ENCODE measurements at regions not wholly inside any gene's neighbourhood (a gene's known extent, or its start where the extent isn't known, plus 50 kb on each side); places are given as distances from the start of the nearest gene placed in this dataset.

DNA sequence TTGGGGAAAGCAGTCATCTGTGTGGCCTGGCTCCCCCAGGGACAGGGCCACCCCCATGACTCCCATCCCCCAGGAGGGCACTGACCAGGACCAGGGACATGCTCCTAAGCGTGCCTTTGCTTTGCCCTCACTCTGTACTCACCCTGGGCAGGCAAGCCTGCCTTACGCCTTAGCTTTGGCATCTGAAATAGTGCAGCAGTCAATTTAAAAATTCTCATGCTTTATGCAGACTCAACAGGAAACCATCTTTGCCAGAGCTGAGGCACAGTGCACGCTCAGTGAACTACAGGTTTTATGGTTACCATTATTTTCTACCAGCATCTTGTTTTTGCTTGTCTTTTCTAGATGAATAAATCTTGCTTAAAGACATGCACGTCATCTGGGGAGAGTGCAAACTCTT lies 323.5 kb downstream of the IRX2 start:
- no peak for DNase-seq

DNA sequence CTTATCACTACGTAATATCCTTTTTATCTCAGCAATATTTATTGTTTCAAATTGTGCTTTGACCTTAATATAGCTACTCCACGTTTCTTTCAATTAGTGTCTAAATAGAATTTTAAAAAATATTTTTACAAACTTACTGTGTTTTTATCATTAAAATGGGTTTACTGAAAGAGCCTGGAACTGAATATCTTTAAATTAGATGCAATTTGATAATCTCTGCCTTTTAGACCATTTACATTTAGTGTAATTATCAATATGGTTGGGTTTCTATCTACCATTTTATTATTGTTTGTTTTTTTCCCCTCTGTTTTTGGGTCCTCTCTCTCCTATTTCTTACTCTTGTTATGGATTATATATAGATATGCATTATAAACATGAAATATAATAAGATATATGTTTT lies 327.8 kb downstream of the IRX2 start:
- no peak for DNase-seq

- DNase-seq, result no peak
Observed at GRCh38 chr5:2417301-2417700, 334.2 kb downstream of the IRX2 start.

DNA sequence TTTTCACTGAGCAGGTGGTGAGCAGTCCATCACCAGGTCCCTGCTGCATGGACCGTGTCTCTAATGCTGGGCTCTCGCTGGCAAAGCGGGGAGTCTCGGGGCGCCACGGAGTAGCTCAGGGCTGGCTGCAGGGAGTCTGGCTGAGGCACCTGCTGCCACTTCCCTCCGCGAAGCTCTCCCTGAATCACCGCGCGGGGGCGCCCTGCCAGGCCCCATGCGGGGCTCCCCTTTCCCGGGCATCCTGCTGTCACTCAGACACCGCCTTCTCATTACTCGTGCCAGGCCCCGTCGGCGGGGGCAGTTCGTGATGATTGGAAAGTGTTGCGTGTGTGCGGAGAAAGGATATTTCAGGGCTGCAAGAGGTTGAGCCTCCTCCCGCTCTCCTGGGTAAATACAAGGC lies 335.8 kb downstream of the IRX2 start:
- no peak for DNase-seq

DNA sequence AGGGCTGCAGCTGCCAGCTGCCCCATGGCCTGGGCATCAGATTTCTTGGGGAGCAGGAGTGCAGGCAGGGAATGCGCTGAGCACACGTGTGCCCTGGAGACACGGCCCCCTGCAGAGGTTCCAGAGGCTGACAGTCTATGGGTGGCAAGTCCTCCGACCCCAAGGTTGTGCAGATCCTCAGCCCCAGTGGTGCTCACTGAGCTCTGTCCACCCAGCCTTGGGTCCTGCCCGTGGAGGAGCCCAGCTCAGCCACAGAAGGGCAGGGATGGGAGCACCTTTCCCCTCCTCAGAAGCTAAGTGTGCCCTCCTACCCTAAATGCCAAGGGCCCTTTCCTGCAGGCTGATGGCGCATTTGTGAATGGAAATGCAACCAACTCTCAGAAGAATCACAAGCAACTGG lies 341.0 kb downstream of the IRX2 start:
- DNase-seq, result no peak

GRCh38 chr5:2403296-2403695 lies 348.2 kb downstream of the IRX2 start:
- no peak for DNase-seq

DNA sequence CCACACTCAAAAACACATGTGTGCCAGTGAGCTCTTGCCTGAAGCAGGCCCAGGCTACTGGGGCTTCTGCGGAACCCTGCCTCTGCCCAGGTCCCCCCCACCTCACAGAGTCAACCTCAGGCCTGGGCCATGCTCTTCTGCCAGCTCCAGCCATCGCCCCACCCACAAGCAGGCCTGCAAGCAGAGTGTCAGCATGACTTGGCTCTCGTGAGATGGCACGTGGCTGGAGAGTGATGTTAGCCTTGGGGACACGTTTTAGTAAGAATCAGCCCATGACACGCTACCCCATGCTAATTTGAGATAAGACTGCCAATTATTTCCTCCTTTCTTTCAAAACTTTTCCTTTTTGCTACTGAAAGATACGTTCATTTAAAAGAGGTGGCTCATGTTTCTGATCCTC lies 351.7 kb downstream of the IRX2 start:
- no peak for DNase-seq

- DNase-seq, result no peak
Observed at GRCh38 chr5:2399096-2399495, 352.4 kb downstream of the IRX2 start.

DNA sequence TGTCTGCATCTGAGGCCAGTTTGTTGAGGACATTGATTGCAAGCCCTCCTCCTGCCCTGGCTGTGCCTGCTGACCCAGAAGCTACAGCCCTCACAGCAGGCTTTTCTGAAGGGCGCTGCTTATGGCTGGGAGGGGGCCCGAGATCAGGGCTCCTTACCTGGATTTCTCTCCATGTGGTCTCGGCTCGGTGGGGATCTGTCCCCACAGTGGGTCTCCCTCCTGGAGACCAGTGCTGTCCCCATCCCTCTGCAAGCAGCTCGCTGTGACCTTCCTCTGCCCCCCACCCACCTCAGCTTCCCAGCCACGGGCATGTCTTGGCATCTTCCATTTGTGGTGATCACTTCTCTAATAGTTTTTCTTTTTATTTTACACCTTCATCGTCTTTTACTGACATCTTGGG lies 357.9 kb downstream of the IRX2 start:
- no peak for DNase-seq

GRCh38 chr5:2391566-2391965 lies 359.9 kb downstream of the IRX2 start:
- no peak for DNase-seq

DNA sequence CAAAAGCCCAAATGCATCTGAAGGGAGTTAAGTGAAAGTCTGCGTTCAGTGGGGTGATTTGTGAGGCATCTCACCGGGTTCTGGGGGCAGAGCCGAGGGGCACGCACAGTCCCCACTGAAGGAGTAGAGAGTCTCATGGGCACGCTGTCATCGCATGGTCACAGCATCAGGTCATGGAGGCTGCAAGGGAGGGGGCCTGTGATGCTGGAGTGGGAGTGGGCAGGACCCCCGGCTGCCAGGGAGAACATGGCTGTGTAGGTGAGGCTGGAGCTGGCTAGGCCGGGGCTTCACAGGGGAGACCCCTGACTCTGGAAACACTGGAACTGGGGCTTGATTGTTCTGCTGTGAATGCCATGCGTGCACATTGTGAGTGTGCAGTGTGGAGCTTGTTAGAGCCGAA lies 360.5 kb downstream of the IRX2 start:
- no peak for DNase-seq

DNA sequence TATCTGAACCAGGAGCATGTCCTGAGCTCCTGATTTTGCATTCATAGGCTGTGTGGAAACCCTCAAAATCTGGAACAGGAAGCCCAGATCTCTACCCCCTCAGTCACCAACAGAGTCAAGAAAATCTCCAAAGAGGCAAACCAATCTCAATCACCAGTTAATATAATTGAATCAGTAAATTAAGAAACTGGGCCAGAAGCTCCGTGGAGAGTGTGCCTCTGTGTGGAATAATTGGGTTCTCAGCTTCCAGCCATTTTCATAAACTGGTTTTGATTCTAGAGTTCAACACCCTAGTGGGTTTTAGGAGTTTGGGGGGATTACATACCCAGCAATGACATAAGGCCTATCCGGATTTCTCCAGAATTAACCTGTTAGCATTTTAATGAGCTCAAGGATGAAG lies 362.9 kb downstream of the IRX2 start:
- DNase-seq, result no peak

GRCh38 chr5:2387634-2388325 lies 363.7 kb downstream of the IRX2 start:
- DNase-seq, result no peak

GRCh38 chr5:2387250-2387633 lies 364.2 kb downstream of the IRX2 start:
- DNase-seq, result no peak

- DNase-seq, result no peak
Observed at GRCh38 chr5:2385818-2386217, 365.7 kb downstream of the IRX2 start.

DNA sequence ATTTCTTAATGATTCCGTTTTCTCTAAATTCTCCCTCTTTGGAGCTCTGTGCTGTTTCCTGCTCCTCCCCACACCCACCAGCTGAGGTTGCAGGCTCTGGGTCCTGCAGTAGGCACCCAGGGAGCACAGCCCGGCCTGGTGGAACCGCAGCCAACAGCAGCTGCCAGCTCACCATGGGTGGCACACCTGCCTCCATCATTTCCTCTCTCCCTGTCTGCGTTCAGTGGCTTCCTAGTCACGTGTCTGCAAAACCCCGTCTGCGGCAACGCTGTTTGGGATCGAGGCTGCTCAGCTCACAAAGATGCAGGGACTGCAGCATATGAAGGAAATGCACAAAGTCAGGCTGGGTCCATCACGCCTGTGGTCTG lies 367.8 kb downstream of the IRX2 start:
- no peak for DNase-seq

GRCh38 chr5:2382776-2383697 lies 368.4 kb downstream of the IRX2 start:
- DNase-seq, result no peak

DNA sequence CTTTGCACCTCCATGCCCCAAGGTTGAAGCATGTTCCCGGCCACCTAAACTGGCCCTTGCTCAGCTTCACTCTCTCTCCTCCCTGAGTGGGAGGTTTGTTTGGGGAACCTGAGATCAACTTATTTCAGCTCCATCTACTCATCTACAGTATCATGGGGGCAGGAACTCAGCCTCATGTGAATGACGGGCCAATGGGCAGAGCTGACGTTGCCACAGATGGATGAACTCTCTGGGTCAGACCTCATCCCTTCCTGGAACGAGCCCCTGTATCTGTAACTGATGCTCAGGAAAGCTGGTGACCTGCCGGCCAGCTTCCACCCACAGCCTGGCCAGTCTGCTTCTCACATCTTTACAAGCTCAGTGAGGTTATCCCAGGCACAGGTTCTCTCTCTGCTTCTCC lies 369.6 kb downstream of the IRX2 start:
- DNase-seq, result no peak

DNA sequence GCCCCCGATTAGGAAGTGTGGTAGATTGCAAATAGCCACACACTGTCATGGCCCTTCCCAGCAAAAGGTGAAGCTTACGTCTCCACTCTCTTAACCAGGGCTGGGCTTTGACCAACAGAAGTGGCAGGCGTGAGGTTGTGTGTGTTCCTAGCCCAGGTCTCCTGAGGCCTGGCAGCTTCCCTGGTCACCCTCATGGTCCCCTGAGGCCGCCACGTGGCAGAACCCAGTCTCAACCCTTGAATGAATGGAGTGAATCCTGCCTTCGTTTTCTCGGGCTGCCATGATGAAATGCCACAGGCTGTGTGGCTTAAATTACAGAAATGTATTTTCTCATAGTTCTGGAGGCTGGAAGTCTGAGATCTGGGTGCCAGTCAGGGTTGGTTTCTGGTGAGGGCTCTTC lies 370.4 kb downstream of the IRX2 start:
- DNase-seq, result no peak

- DNase-seq, result no peak
Observed at GRCh38 chr5:2378976-2379375, 372.5 kb downstream of the IRX2 start.

DNA sequence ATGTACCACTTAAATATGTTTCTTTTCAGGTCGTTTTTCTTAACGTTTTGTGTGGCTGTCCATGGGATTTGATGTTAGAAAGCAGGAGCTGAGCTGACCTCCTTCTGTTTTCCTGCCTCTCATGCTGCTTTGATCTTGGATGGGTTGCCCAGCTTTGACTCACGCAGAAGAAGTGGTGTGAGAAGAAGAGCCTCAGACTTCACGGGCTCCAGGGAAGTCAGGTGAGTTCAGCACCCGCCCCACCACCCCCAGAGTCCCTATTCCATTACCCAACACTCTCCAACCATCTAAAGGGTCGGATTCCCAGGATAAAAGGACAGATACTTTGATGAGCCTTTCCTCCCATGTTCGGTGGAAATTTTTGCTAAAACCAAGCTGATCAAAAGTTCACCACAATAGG lies 373.4 kb downstream of the IRX2 start:
- no peak for DNase-seq

DNA sequence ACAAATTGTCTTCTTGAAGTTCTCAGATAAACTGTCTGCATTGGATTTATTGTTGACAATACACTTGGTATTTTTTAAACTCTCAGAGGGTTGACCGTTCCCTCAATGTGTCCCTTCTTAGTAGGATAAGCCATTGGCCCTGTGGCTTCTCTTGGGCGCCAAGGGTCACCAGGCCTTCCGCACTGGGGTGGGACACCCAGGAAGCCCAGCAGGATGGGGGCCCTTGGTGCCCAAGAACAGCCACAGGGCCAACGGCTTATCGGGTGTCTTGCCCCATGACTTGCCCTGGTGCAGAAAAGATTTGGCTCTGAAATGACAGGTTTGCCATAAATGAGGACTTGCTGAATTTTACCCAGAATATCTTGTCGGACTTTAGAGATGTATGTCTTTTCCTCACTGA lies 375.0 kb downstream of the IRX2 start:
- DNase-seq, result no peak

- no peak for DNase-seq
Observed at GRCh38 chr5:2375757-2376250, 375.7 kb downstream of the IRX2 start.

GRCh38 chr5:2375291-2375690 lies 376.2 kb downstream of the IRX2 start:
- DNase-seq, result no peak

GRCh38 chr5:2374703-2375102 lies 376.8 kb downstream of the IRX2 start:
- no peak for DNase-seq

Measured in DMS53 (cell line).